GM12891 (cell line): ENCODE measurements at regions not wholly inside any gene's neighbourhood (a gene's known extent, or its start where the extent isn't known, plus 50 kb on each side); places are given as distances from the start of the nearest gene placed in this dataset.

Source experiments
- PAX5 ChIP-seq: IDR thresholded peaks from 2 replicates; pipeline ENCODE4 v1.6.1; 2011; ENCODE audit warnings: low read length, moderate library complexity, mild to moderate bottlenecking; ENCODE audit not compliant: insufficient read depth, severe bottlenecking
- POLR2A ChIP-seq: IDR thresholded peaks from 2 replicates; pipeline ENCODE4 v1.6.1; 2011; ENCODE audit warnings: low read depth, low read length, control low read depth
- POLR2AphosphoS5 ChIP-seq: IDR thresholded peaks from 2 replicates; pipeline ENCODE4 v1.6.1; 2011; ENCODE audit warnings: low read depth, low read length, control low read depth
- POU2F2 ChIP-seq: IDR thresholded peaks from 2 replicates; pipeline ENCODE4 v1.6.1; 2011; ENCODE audit warnings: low read depth, mild to moderate bottlenecking, control low read depth, low read length, moderate library complexity
- SPI1 ChIP-seq: IDR thresholded peaks from 2 replicates; pipeline ENCODE4 v1.6.1; 2011; ENCODE audit warnings: low read depth, low read length, control low read depth
- TAF1 ChIP-seq: IDR thresholded peaks from 2 replicates; pipeline ENCODE4 v1.6.1; 2011; ENCODE audit warnings: low read depth, low read length, control low read depth

DNA sequence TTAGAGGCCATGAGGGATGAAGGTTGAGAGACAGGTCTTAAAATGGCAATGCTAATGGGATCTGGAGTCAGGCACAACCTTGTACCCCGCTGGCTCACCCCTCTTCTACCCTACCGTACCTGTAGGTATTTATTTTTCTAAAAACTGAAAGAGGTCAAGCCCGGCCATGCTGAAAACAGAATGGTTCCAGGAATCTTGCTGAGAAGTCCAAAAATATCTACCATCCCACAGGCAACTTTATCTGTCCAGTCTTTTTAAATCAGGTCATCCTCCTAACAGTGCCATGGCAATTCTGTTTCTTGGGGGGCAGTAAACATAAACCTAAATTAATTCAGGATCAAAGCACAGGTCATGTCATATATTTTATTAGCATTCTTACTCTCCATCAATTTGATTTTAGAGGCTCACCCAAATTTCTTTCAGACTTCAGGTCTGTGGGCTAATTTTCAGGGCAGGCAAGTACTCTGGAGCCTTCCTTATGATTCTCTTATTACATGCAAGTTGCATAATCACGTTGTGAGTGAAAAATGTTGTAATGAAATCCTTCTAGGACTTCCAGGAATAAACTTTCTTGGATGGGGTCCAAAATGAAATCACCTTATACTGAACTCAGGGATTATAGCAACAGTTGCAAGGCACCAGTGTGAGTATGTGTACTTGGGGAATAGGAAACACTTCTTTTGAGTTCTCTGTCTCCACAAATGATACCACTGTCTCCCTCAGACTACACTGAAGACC, 102.7 kb upstream of the NREP start:
- no peak for TF ChIP-seq POLR2A
- TF ChIP-seq TAF1 = no peak
- TF ChIP-seq POLR2AphosphoS5 = no peak
- no peak for TF ChIP-seq PAX5
- TF ChIP-seq SPI1 = no peak
- TF ChIP-seq POU2F2 = no peak
